Panc1 (cell line): ENCODE measurements at regions not wholly inside any gene's neighbourhood (a gene's known extent, or its start where the extent isn't known, plus 50 kb on each side); places are given as distances from the start of the nearest gene placed in this dataset.

Experiments used
- ATAC-seq: fragments of 200-7000 bp; cut with Tn5 transposase; 2 replicates; pipeline ENCODE4 v1.9.1; 2020; ENCODE audit warnings: mild to moderate bottlenecking, moderate library complexity
- BruUV-seq: library from RNA; stranded (reverse); fragments of 400-500 nt; replicated peaks from 2 replicates; lab custom pipeline; 2021; lab: Mats Ljungman, UMichigan
- CTCF ChIA-PET: fragments of 300-600 bp; sonication (Branson Sonifier 250); formaldehyde crosslinking; loops from one replicate; lab custom pipeline; 2022; ENCODE audit warnings: antibody characterized with exemption; lab: Charles Lee
- POLR2A ChIA-PET: fragments of 300-600 bp; sonication (Branson Sonifier 250); formaldehyde crosslinking; loops from one replicate; lab custom pipeline; 2022; ENCODE audit warnings: antibody characterized with exemption; lab: Charles Lee
- DNase-seq: peaks from one replicate; pipeline ENCODE4 v3.0.0-alpha.2; 2010; ENCODE audit warnings: low read depth, low spot score
- H3K27ac ChIP-seq: 2 replicates; pipeline ENCODE4 v1.5.1; 2011; ENCODE audit warnings: mild to moderate bottlenecking, low read length, inconsistent platforms
- H3K27me3 ChIP-seq: fragments of 200-500 bp; sonication (Bioruptor generic); 2 replicates; pipeline ENCODE4 v1.6.0; 2014; ENCODE audit warnings: low read length, inconsistent platforms; ENCODE audit not compliant: control insufficient read depth, insufficient read depth
- H3K36me3 ChIP-seq: fragments of 200-500 bp; sonication (Bioruptor generic); 2 replicates; pipeline ENCODE4 v1.5.1; 2014; ENCODE audit warnings: inconsistent platforms, mild to moderate bottlenecking, low read length, moderate library complexity; ENCODE audit not compliant: control insufficient read depth, insufficient read depth
- H3K4me1 ChIP-seq: 2 replicates; pipeline ENCODE4 v1.5.1; 2011; ENCODE audit warnings: inconsistent platforms, mild to moderate bottlenecking, low read length, moderate library complexity; ENCODE audit not compliant: control insufficient read depth, insufficient read depth
- H3K4me3 ChIP-seq, 2 experiments: 2 replicates each; pipeline ENCODE4 v1.5.1; 2011 to 2012; ENCODE audit warnings: low read depth in 2 of 2, low read length in 2 of 2, mild to moderate bottlenecking in 2 of 2, inconsistent platforms in 1 of 2, moderate library complexity in 1 of 2
- H3K9me3 ChIP-seq: fragments of 200-500 bp; sonication (Bioruptor generic); 2 replicates; pipeline ENCODE4 v1.5.1; 2014; ENCODE audit warnings: low read depth, mild to moderate bottlenecking, inconsistent platforms, low read length, moderate library complexity; ENCODE audit not compliant: control insufficient read depth, insufficient read depth
- POLR2AphosphoS5 ChIP-seq: IDR thresholded peaks from 2 replicates; pipeline ENCODE4 v1.6.1; 2012; ENCODE audit warnings: mild to moderate bottlenecking, low read depth, low read length, moderate library complexity
- SIN3A ChIP-seq: IDR thresholded peaks from 2 replicates; pipeline ENCODE4 v1.6.1; 2012; ENCODE audit warnings: low read depth, mild to moderate bottlenecking, low read length, moderate library complexity, borderline replicate concordance; ENCODE audit not compliant: insufficient read depth
- TCF7L2 ChIP-seq: IDR thresholded peaks from 2 replicates; pipeline ENCODE4 v1.6.1; 2011; ENCODE audit warnings: mild to moderate bottlenecking, low read depth, low read length, inconsistent platforms
- in situ Hi-C: cut with HindIII; loops from 2 replicates; pipeline ENCODE4 v1.10.0; 2016; ENCODE audit warnings: low sequenced_read_pairs, low pct_unique_long_range_greater_than_20kb
- intact Hi-C: fragments of 100-400 bp; cut with micrococcal nuclease; formaldehyde crosslinking; loops from one replicate; pipeline ENCODE4 v1.10.0; 2022; ENCODE audit not compliant: unreplicated experiment
- TF ChIP-seq, protein P1 (sequence below), 2 experiments: IDR thresholded peaks; 2 replicates each; pipeline ENCODE4 v1.6.1; 2011 to 2012; ENCODE audit warnings: low read depth in 2 of 2, control low read depth in 1 of 2, low read length in 1 of 2, mild to moderate bottlenecking in 1 of 2, moderate library complexity in 1 of 2; ENCODE audit not compliant: insufficient read depth in 1 of 2
- TF ChIP-seq, protein P2 (sequence below): fragments of 450-650 bp; IDR thresholded peaks from 2 replicates; pipeline ENCODE4 v1.5.1; 2017; ENCODE audit warnings: mild to moderate bottlenecking

DNA sequence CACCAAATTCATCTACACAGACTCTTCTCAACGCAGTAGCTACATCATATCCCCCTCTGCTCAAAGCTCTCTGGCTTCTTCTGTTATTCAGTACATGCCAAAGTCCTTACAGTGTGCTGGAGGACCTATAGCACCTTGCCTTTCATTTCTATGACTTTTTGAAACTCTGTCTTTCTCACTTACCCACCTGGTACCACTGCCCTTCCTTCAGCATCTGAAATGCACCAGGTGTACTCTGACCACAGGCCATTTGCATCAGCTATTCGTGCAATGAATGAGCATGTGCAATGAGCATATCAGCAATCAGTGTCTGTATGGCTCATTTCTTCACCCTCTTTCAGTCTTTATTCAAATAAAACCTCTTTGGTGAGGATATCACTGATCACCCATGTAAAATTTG is 399.9 kb downstream of the RAB28 start:
- no peak for ATAC-seq
- Histone ChIP-seq H3K4me1 (no peaks in the 10 kb centered on the region), H3K9me3 (no peaks in the 10 kb centered on the region), H3K27ac (no peak overlapping the region), H3K36me3 (no peaks in the 10 kb centered on the region), H3K4me3 (no peak overlapping the region), H3K27me3 (no peaks in the 10 kb centered on the region)
- intact Hi-C loops (no loop called here), in situ Hi-C loops (no loop called here)
- TF ChIP-seq POLR2AphosphoS5: no peak
- TF ChIP-seq, protein P1, sequence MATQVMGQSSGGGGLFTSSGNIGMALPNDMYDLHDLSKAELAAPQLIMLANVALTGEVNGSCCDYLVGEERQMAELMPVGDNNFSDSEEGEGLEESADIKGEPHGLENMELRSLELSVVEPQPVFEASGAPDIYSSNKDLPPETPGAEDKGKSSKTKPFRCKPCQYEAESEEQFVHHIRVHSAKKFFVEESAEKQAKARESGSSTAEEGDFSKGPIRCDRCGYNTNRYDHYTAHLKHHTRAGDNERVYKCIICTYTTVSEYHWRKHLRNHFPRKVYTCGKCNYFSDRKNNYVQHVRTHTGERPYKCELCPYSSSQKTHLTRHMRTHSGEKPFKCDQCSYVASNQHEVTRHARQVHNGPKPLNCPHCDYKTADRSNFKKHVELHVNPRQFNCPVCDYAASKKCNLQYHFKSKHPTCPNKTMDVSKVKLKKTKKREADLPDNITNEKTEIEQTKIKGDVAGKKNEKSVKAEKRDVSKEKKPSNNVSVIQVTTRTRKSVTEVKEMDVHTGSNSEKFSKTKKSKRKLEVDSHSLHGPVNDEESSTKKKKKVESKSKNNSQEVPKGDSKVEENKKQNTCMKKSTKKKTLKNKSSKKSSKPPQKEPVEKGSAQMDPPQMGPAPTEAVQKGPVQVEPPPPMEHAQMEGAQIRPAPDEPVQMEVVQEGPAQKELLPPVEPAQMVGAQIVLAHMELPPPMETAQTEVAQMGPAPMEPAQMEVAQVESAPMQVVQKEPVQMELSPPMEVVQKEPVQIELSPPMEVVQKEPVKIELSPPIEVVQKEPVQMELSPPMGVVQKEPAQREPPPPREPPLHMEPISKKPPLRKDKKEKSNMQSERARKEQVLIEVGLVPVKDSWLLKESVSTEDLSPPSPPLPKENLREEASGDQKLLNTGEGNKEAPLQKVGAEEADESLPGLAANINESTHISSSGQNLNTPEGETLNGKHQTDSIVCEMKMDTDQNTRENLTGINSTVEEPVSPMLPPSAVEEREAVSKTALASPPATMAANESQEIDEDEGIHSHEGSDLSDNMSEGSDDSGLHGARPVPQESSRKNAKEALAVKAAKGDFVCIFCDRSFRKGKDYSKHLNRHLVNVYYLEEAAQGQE (IDR thresholded peaks at IDR 0.05; ENCODE audit: insufficient read depth in 1 of 2, low read depth in 2 of 2, low read length in 1 of 2): no peak
- DNase-seq: no peak
- BruUV-seq: no TSS peak
- CTCF ChIA-PET: no interaction called here
- POLR2A ChIA-PET: no interaction called here

DNA sequence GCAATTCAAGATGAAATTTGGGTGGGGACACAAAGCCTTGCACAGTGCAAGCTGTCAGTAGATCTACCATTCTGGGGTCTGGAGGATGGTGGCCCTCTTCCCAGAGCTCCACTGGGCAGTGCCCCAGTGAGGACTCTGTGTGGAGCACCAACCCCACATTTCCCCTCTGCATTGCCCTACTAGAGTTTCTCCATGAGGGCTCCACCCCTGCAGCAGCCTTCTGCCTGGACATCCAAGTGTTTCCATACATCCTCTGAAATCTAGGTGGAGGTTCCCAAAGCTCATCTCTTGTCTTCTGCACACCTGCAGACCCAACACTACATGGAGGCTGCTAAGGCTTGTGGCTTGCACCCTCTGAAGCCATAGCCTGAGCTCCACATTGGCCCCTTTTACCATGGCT is 402.3 kb downstream of the RAB28 start:
- H3K27ac ChIP-seq: no peak overlapping the region
- H3K9me3 ChIP-seq: no peaks in the 10 kb centered on the region
- DNase-seq (no peak), ATAC-seq (no peak)
- TF ChIP-seq, protein P2, sequence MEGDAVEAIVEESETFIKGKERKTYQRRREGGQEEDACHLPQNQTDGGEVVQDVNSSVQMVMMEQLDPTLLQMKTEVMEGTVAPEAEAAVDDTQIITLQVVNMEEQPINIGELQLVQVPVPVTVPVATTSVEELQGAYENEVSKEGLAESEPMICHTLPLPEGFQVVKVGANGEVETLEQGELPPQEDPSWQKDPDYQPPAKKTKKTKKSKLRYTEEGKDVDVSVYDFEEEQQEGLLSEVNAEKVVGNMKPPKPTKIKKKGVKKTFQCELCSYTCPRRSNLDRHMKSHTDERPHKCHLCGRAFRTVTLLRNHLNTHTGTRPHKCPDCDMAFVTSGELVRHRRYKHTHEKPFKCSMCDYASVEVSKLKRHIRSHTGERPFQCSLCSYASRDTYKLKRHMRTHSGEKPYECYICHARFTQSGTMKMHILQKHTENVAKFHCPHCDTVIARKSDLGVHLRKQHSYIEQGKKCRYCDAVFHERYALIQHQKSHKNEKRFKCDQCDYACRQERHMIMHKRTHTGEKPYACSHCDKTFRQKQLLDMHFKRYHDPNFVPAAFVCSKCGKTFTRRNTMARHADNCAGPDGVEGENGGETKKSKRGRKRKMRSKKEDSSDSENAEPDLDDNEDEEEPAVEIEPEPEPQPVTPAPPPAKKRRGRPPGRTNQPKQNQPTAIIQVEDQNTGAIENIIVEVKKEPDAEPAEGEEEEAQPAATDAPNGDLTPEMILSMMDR: no peak
- TF ChIP-seq TCF7L2 (no peak), SIN3A (no peak), POLR2AphosphoS5 (no peak)
- TF ChIP-seq, protein P1 (IDR thresholded peaks at IDR 0.05; ENCODE audit: insufficient read depth in 1 of 2, low read depth in 2 of 2, low read length in 1 of 2): no peak
- intact Hi-C loops: no loop called here
- no peaks in the 10 kb centered on the region for H3K4me1 ChIP-seq
- no peaks in the 10 kb centered on the region for H3K36me3 ChIP-seq
- ChIA-PET CTCF (no interaction called here), POLR2A (no interaction called here)
- in situ Hi-C loops: no loop called here
- H3K4me3 ChIP-seq: no peak overlapping the region
- no TSS peak for BruUV-seq
- no peaks in the 10 kb centered on the region for H3K27me3 ChIP-seq
